GM19328 (cell line): ENCODE measurements at regions not wholly inside any gene's neighbourhood (a gene's known extent, or its start where the extent isn't known, plus 50 kb on each side); places are given as distances from the start of the nearest gene placed in this dataset.

ENCODE experiments used
- ATAC-seq: cut with Tn5 transposase; IDR thresholded peaks from one replicate; pipeline ENCODE4 v1.9.1; 2021; ENCODE audit warnings: mild to moderate bottlenecking, moderate library complexity; ENCODE audit not compliant: unreplicated experiment

DNA sequence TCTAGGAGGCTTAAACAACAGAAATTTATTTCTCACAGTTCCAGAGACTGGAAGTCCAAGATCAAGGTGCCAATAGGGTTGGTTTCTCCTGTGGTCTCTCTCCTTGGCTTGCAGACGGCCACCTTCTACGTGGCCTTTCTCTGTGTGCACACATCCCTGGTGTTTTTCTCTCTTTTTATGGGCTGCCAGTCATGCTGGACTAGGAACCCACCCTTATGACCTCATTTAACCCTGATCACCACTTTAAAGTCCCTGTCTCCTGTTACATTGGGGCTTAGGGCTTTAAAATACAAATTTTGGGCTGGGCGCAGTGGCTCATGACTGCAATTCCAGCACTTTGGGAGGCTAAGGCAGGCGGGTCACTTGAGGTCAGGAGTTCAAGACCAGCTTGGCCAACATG, 157.1 kb downstream of the TLE1 start:
- no peak for ATAC-seq

DNA sequence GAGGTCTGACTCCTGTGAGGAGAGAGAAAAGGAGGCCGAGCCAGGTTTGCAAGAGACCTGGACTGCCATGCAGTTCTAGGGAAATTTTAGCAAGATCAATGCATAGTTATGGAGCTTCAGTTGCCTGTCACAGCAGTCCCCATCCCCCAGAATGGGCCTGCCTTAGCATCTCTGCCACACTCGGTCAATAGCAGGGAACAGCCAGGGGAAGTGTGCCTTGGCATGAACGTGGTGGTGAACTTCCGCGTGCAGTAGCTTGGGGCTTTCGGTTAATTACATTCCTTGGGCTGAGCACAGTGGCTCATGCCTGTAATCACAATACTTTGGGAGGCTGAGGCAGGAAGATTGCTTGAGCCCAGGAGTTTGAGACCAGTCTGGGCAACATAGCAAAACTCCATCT, 157.8 kb downstream of the TLE1 start:
- no peak for ATAC-seq

DNA sequence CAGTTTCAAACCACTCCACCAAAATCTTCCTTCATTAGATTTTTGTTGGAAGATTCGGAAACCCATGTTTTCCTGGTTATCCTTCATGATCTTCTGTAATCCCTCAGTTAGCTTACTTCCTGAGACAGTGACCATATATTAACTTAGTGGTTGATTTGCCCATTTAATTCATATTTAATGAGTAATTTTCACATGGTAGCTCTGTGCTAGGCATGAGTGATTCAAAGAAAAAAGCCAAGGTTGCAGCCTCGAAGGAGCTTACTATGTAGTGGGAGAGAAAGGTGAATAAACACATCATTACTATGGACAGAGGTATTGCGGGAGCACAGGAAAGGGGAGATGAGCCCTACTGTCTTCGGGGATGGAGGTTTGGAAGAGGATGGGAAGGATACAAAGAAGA, 158.5 kb downstream of the TLE1 start:
- ATAC-seq, result no peak

DNA sequence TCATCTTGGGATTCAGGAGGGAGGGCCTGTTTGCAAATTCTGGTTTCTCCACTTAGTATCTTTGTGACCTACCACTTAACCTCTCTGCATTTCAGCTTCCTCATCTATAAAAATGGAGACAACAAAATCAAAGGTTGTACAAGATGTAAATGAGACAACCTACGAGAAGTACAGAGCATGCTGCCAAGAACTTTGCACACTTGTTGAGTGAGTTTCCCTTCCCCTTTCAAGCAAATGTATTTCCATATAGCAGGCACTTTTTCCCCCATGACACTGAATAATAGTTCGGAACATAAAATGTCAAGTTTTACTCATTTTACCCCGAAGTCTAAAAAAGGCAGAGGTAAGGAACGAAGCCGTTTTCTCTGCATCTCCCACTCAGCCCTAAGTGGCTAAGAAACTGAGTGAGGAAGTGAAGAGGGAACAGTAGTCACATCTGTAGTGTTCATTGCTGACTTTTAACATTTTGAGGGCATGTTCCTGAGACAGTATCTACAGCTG, 159.0 kb downstream of the TLE1 start:
- ATAC-seq, result no peak

DNA sequence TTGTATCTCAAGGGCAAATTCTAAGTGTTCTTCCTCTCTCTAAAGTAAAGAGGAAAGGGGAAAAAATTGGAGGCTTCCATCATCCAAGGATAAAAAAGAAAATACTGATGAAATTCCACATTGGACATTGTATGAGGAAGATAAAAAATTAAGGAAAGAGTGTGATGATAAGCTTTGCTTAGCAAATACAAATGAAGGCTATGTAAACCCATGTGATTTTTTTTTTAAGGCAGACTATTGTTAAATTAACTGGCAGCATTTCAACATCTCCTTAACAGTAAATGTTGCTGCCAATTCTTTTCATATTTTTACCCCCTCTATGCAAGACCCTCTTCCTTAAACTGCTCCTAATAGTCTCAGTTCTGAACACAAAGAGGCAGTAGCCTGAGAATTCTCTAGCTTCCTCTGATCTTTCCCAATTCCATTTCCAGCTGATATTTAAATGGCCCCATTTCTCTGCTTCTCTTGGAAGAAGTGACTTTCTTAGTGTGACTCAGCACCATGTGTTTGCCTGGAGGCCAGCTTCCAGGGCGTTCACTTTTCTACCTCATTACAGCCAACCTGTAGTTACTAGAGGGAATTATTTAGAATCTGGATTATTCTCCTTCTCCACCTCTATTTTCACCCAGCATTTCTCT, 159.7 kb downstream of the TLE1 start:
- ATAC-seq, result no peak

DNA sequence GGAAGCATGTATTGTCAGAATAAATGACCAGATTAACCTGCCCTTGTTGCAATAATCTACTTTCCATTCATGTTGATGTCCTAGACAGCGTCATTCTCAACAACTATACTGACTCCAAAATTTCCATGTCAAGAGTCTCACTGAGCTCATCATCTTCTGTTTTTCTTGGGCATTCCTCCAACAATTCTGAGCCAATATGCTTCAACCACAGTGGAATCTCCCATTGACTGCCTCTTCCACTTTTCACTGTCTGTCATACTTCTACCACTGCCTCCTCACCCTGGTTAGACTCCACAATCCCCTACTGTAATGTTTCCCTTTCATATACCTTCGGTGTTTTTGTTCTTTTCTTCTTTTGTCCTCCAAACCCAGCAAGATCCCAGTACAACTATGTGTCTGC, 162.8 kb downstream of the TLE1 start:
- no peak for ATAC-seq

DNA sequence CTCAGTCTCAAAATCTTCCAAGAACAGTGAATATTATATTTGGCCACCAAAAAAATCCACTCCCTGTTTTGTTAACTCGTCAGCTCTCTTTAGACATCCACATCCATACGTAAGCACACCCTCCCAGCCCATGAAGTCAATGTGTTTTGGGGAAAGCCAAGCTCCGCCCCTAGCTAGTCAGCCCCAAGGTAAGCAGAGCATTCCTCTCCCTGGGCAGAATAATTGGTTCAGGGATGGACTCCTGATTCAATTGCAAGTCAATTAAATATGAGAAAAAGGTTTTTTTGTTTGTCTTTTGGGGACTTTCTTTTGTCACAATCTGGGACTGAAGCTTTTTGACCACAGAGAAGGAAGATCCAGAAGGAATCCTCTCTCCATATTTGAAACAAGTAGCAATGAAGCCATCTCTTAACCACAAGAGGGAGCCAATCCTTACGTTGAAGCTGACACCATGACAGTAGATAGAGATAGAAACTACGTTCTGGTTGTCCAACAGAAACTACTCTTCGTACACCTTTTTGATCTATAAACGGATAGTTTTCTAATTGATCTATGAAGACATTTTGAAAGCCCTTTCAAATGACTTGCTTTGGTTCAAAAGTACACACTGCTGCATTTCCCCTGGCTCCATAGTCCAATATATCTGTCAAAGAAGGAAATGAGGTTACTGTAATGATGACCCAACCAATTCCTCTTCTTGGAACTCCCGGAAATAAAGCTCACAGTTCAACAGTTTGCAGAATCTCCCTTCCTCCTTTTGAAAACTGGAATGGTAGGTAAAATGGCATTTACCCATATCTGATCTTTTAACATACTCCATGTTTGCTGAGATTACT, 166.4 kb downstream of the TLE1 start:
- ATAC-seq, result no peak

DNA sequence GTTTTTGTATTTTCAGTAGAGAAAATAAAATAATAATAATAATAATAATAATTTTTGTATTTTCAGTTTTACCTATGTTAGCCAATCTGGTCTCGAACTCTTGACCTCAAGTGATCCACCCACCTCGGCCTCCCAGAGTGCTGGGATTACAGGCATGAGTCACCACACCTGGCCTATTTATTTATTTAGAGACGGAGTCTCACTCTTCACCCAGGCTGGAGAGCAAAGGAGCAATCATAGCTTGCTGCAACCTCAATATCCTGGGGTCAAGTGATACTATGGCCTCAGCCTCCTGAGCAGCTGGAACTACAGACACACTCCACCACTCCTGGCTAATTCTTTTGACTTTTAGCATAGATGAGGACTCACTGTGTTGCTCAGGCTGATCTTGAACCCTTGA, 167.5 kb downstream of the TLE1 start:
- ATAC-seq, result no peak

DNA sequence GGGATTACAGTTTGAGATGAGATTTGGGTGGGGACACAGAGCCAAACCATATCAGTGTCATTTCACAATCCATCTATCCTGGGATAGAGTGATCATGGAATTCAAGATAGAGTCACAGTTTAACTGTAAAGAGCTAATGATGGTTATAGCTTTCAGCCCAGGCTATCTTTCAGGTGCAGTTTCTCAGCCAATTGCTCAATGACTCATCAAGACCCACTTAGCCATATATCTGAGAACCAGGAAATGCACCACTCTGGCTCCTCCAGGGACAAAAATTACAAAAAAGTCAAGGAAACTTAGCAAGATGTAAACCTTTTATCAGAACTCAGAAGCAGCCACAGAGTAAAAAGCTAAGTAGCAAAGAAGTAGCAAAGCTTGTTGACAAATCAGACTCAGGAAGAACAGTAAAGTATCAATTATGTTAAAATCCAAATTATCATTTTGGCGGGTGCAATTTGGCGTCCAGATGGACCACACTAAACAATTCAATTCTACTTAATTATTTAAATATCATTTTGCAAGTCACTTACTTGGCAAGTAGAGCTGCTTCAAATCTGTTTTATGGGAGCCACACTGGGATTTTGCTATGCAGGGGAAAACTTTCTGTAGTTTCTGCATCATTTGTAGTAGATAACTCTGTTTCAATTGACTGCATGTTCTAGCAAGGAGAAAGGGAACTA, 169.4 kb downstream of the TLE1 start:
- no peak for ATAC-seq

DNA sequence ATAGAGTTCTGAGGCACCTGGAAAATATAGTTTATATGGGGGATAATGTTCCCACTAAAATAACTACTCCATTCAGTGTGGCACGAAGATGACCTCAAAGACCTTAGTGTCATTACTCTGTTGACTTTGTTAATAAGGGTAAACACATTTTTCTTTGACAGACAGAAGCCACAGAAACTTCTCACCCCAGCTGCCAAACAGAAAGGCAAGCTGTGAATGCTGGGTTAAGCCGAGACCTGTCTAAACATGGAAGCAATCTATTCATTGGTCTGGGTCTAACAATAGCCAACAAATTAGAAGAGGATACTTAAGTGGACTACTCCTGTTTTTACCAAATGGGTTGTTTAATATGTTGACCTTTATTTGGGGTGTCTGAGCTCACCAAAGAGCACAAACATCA, 171.4 kb downstream of the TLE1 start:
- no peak for ATAC-seq

DNA sequence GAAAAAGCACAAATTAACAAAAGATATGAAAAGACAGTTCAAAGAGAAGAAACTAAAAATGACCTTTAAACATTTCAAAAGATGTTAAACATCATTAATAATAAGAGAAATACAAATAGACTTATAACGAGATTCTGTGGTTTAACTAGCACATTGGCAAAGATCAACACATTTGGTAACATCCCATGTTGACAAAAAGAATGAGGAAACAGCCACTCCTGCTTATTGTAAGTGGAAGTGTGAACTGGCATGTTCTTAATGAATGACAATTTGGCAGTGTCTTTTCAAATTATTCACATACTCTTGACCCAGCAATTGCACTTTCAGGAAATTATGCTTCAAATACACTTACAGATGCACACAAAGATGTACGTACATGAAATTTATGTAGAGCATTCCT, 176.3 kb downstream of the TLE1 start:
- no peak for ATAC-seq

DNA sequence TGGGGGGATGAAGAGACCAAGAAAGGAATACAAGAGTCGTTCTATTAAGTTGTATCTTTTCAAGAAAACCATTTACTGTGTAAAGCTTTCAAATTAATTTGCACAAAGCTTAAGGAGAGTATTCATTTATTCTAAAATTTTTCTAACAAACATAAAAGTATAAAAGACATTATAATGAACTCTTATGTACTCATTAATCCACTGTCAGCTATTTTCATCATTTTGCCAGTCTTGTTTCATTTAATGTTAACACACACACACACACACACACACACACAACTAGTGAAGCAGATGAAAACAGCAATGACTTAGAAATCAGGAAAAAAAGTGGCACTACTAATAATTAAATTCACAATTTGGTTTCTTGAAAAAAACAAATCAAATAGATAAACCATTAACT, 176.7 kb downstream of the TLE1 start:
- no peak for ATAC-seq

DNA sequence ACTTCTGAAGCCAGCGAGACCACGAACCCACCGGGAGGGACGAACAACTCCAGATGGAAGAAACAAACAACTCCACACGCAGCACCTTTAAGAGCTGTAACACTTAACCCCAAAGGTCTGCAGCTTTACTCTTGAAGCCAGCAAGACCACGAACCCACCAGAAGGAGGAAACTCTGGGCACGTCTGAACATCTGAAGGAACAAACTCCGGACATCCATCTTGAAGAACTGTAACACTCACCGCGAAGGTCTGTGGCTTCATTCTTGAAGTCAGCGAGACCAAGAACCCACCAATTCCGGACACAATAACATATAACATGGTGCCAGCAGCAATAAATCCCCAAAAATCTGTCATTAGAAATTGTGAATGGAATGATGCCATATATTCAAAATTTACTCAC, 180.9 kb downstream of the TLE1 start:
- no peak for ATAC-seq

DNA sequence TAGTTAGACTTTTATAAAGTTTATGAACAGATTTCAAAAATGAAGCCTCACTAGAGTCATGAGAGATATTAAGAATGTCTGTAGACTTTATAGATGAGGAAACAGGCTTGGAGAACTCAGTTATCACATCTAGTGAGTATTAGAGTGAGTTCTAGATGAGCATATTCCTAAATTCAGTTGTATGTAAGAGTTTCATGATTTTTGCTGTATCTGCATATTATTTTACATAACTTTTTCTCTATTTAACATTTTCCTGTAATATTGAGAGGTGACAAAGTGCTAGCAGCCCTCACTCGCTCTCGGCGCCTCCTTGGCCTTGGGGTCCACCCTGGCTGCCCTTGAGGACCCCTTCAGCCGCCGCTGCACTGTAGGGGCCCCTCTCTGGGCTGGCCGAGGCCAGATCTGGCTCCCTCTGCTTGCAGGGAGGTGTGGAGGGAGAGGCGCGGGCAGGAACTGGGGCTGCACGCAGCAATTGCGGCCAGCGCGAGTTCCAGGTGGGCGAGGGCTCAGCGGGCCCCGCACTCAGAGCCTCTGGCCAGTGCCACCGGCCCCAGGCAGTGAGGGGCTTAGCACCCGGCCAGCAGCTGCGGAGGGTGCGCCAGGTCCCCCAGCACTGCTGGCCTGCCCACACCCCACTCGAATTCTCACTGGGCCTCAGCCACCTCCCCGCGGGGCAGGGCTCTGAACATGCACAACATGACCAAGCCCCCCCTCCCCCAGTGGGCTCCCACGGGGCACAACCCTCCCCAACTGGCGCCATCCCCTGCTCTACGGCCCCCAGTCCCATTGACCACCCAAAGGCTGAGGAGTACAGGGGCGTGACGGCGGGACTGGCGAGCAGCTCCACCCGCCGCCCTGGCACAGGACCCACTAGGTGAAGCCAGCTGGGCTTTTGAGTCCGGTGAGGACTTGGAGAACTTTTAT, 182.1 kb downstream of the TLE1 start:
- ATAC-seq, result no peak

DNA sequence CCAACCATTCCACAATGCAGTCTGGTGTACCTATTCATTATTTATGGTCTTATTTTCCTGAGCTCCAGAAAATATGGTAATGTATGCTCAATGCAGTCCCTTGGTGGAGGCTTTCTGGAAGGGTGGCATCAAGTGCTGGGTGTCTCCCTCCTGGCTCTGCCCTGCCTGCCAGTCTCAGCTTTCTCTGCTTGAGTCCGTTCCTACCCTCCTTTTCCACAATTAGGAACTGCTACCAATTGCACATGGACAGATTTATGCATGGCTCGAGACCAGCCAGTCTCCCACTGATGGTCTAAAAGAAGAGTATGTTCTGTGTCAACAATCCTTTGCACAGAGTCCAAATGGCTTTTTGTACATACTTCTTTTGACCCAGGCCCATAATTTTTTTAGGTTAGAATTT, 189.8 kb downstream of the TLE1 start:
- ATAC-seq, result no peak

DNA sequence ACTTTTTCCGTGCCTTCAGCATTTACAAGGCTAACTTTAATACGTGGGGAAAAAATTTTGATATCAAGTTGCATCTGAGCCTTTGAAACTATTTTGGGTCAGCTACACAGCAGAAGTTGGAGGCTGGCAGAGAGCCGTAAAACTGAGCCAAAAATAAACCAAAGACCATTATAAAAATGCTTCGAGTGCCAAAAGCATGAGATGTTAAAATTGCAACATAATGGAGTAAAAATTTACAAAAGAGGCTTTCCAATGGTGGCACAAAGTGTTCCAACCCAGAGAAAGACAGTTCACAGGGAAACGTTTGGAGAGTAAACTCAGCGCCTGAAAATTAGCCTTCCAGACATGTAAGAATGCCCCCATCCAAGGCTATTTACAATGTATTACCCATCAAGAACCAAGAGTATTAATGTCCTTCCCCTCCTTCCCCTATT, 190.3 kb downstream of the TLE1 start:
- no peak for ATAC-seq

DNA sequence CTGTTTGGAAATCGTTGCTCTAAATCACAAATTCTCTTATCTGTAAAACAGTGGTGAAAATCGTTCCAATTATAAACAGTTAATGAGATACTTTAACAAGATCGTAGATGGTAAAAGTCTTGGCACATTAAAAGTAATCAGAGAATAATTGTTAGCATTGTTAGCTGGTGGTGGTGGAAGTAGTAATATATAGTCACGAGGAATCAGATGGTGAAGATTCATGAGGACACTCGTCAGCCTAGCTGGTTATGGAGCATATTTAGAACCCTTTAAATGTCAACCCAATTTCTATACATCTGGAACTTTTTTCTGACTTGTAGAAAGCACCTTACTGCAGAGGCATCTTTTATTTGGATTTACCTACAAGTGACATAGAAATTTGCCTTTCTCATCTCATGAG, 190.8 kb downstream of the TLE1 start:
- no peak for ATAC-seq

DNA sequence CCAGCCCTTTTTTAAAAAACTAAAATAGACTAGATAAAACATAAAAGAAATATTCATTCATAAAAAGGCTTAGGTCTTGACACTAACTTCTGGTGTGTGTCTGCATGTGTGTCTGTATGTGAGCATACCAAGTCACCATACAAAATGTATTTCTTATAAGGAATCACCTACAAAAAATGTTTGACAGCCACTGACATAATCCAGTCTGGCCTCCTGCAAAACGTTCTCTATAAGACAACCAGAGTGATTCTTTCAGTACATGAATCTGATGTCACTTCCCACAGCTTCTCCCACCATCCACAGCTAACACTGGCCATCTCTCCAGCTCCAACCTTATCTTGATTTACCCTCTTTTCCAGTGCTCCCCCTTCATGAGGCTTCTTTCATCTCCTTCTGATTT, 192.3 kb downstream of the TLE1 start:
- ATAC-seq, result no peak

DNA sequence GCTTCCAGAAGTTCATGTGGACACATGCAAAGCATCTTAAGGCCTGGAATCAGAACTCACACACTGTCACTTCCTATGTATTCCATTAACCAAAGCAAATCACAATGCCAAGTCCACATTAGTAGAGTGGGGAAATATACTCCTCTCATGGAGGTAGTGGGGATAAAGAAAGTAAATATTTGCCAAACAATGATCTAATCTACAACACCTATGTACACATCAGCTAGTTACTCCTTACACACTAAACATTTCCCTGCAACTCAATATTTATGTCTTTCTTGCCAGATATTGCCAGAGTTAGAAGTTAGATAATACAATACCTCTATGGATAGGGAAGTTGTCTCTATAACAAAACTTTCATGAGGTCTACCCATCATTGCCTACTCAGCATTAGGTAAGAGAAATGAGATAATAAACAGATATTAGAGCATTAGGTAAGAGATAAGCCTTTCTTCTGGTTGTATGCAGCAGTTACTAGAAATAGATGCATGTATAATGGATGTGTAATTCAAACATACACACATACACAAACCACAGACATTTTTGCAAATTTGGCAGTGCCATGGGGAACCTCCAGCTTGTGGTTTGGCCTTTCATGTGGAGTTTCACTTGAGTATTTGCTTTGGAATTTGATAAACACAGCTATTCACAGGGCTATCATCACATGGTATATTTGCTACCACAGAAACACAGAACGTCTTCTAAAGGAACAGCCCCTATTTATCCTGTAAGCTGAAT, 196.5 kb downstream of the TLE1 start:
- no peak for ATAC-seq
